HG03439 (cell line): ENCODE measurements at regions not wholly inside any gene's neighbourhood (a gene's known extent, or its start where the extent isn't known, plus 50 kb on each side); places are given as distances from the start of the nearest gene placed in this dataset.

ENCODE experiments used
- ATAC-seq: cut with Tn5 transposase; IDR thresholded peaks from one replicate; pipeline ENCODE4 v1.9.1; 2021; ENCODE audit warnings: mild to moderate bottlenecking, moderate library complexity; ENCODE audit not compliant: unreplicated experiment

- ATAC-seq, result no peak
Observed at GRCh38 chr5:35478856-35479682, 138.6 kb upstream of the SPEF2 start.

DNA sequence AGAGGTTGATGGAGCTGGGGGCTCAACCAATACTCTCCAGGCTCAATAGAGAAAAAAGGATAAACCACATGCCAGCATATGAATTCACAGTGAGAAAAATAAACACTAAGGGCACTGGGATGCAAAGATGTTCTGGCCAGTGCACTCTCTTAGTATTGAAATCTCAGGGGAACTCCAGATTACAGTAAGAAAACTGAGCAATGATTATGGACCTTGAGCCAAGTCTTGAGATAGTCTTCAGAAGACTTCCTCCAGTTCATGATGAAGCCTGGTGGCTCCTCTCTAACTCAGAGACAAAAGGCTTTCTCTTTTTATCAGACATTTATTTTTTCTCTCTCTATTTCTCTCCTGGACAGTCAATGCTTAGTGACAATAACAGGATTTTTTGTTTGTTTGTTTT, 139.8 kb upstream of the SPEF2 start:
- no peak for ATAC-seq

- no peak for ATAC-seq
Observed at GRCh38 chr5:35477321-35477720, 140.3 kb upstream of the SPEF2 start.

DNA sequence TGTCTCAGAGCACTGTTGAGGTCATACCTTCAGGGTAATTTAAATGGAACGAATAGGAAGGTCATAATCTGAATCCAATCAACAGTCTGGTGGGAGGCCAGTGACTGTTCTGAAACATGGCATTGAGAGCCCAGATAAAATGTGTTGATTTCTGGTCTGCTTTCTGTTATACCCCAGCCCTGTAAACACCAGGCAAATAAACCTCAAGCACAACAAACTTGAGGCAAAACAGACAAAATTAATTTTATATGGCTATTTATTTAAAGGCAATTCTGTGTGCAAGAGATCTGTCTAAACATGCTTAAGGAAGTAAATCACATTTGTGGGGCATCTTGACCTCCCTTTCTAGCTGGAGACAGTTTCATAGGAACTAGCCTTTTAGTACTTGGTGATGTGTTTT, 140.9 kb upstream of the SPEF2 start:
- no peak for ATAC-seq

DNA sequence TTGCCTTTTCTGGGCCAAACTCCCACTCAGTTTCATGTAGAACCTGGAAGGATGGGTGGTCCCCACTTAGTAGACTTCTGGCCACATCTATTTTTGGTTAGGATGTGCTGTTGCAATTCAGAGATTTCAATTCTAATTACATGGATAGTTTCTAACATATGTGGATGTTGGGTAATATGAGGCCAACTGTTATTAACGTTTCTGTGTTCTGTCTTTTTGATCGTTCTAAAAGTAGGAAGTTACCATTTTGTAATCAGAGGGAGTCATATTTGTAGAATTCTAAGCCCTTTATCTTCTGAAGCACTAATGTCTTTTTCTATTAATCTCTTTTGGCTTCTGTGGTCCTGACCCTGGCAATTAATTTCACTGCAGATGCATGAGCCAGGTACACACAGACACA, 141.6 kb upstream of the SPEF2 start:
- ATAC-seq, result no peak

DNA sequence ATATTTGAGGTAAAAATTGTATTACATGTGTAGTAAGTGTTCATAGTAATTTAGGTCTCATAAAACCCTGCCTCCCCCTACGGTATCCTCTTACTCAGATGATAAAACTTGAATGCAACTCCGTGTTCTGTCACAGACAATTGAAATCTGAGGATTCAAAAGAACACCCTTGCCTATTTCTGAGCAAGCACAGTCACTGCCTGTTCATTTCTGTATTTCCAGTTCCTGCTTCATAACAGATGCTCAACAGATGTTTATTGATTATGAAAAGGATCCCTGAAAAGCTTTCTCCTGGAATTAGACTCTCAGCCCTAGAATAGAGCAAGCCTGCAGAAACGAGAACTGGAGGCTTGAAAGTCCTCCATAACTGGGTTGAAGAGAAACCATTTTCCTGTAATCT, 144.1 kb upstream of the SPEF2 start:
- ATAC-seq, result no peak

DNA sequence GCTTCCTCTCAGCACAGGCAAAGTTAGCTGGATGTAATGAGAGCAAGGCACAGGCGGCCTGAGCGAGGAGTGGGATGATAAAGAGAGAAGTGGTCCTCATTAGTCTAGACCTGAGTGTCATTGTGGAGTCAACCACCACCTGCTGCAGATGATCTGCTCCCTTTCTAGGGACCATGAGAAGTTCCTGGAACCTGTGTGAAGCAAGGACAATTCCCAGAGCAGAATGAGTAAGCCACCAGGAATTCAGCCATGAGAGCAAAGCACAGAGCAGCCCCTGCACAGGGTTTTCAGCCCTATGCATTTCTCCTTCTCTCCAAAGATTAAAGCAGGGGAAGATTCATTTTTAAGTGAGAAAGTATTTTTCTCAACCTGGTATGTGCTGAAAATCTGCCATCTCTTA, 146.8 kb upstream of the SPEF2 start:
- no peak for ATAC-seq

DNA sequence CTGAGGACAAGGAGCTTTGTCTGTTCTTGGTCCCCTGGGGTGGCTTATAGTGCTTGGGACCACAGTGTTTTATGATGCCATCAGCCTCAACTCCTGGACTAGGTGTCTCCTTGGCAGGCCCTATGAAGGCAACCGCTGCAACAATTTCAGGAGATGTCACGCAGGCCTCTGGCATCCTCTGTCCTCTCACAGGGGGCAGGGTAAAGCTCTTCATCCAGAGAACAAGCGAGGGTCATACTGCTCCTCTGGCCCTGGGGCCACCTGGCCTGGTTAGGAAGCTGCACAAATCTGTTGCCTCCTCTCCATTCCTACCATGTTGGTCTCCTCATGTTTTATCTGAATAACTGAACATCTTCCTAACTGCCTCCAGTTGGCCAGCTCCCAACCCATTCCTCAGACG, 148.9 kb upstream of the SPEF2 start:
- no peak for ATAC-seq

DNA sequence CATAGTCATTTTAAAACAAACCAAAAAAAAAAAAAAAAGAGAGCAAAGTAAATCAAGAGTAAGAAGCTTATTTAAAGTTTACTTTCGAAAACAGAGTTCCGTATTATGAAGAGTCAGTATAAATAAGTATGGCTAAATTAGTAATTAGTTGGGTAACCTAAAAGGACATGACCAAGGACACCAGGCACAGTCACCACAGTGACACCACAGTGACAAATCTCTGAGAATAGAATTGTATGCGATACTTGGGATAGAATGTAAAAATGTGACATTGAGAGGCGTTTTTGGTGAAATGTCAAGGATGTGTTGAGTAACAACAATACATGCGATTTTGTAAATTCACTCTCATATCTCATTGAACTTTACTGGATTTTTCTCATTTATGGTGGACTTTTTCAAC, 150.9 kb upstream of the SPEF2 start:
- ATAC-seq, result no peak

- ATAC-seq, result no peak
Observed at GRCh38 chr5:35464757-35465156, 152.9 kb upstream of the SPEF2 start.

DNA sequence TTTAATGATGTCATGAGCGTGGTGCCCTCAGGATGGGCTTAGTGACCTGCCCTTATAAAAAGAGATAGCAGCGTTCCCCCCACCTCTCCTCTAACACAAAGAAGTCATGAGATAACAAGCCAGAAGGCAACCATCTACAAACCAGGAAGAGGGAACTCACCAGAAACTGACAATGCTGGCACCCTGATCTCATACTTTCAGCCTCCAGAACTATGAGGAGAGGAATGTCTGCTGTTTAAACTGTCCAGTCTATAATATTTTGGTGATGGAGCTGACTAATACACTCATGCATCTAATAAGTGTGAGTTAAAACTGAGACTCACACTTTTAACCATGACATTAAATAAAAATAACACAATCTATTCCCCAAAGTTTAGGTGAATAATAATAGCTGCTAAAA, 156.1 kb upstream of the SPEF2 start:
- no peak for ATAC-seq

- ATAC-seq, result no peak
Observed at GRCh38 chr5:35458824-35459207, 158.8 kb upstream of the SPEF2 start.

- no peak for ATAC-seq
Observed at GRCh38 chr5:35457912-35458823, 159.5 kb upstream of the SPEF2 start.

DNA sequence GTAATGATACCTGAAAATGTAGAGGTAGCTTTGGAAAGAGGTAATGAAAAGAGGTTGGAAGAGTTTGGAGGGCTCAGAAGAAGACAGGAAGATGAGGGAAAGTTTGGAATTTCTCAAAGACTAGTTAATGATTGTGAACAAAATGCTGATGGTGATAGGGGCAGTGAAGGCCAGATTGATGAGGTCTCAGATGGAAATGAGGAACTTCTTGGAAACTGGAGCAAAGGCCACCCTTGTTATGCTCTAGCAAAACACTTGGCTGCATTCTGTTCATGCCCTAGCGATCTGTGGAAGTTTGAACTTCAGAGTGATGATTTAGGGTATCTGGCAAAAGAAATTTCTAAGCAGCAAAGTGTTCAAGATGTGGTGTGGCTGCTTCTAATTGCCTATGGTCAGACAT, 161.2 kb upstream of the SPEF2 start:
- ATAC-seq, result no peak

DNA sequence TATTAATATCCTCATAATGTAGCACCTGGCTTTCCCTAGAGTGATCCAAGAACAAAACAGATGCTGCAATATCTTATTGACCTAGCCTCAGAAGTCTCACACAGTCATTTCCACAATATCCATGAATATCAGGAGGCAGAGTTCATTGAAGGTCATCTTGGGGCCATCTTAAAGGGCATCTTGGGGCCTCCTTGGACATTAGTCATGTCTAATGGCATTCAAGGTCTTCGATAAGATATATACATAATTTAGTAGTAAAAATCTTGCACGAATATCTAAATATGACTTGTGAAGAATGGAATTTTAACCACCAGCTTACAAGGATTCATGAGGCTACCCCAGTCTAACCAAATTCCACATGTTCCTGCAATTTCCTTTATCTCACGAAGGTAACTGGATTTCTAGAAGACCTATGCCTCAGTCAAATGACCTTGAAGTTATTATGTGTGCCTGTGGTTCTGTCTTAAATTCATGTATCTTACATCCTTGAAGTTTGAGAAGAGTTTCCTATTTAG, 163.6 kb upstream of the SPEF2 start:
- ATAC-seq, result no peak

- no peak for ATAC-seq
Observed at GRCh38 chr5:35443803-35444595, 173.7 kb upstream of the SPEF2 start.

GRCh38 chr5:35442885-35443639, 174.6 kb upstream of the SPEF2 start:
- no peak for ATAC-seq

DNA sequence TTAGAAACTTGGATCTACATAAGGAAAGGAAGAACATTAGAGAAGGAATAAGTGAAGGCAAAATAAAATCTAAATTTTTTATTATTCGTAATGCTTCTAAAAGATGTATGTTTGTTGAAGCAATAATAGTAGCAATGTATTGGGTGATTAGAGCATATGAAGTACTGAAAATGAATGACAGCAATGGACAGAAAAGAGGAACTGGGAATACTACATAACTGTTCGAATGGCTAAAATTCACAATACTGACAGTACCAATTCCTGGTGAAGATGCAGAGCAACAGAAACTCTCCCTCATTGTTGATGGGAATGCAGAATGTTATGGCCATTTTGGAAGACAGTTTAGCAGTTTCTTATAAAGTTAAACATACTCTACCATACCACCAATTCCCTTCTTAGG, 177.3 kb upstream of the SPEF2 start:
- no peak for ATAC-seq

DNA sequence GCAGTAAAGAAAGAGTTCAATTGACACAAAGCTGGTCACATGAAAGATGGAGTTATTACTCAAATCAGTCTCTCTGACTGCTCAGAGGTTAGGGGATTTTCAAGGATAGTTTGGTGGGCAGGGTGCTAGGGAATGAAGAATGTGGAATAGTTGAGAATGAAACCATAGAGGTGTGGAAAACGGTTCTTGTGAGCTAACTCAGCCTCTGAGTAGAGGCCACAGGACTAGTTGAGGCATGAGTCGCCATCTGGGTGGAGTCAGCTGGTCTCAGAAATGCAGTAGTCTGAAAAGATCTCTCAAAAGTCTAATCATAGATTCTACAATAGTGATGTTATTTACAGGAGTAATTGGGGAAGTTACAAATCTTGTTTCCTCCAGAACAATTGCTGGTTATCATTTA, 178.9 kb upstream of the SPEF2 start:
- ATAC-seq, result no peak

DNA sequence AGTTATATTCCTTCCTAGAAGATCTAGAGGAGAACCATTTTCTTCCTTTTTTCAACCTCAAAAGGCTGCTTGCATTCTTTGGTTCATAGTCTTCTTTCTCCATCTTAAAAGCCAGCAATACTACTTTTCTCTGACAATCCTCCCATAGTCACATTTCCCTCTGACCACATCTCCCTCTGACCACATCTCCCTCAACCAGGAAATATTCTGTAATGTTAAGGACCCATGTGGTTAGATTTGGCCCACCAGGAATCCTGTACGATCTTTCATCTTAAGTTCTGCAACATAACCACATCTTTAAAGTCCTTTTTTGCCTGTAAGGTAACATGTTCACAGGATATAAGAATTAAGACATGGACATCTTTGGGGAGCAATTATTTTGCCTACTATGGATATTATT, 179.4 kb upstream of the SPEF2 start:
- ATAC-seq, result no peak
